Cardiac muscle cell (in vitro differentiated cells and primary cell): ENCODE measurements at regions not wholly inside any gene's neighbourhood (a gene's known extent, or its start where the extent isn't known, plus 50 kb on each side); places are given as distances from the start of the nearest gene placed in this dataset.
"Not testable (repeated sequence)": the region's sequence is repeated elsewhere in the genome, so short reads cannot be mapped to it uniquely, and the experiment has no call there.

Experiments
- DNase-seq, 2 donors: peaks; one replicate each; pipeline versions ENCODE4 v3.0.0 to v3.0.0-alpha.2; 2010 to 2017; ENCODE audit warnings: low read depth in 1 of 2, low spot score in 1 of 2
- H3K27ac ChIP-seq: fragments of 200-600 bp; sonication (generic); 2 replicates; pipeline ENCODE4 v1.5.1; 2016
- H3K27me3 ChIP-seq: fragments of 200-600 bp; sonication (generic); 2 replicates; pipeline ENCODE4 v1.6.0; 2016; ENCODE audit warnings: control low read depth
- H3K36me3 ChIP-seq: fragments of 200-600 bp; sonication (generic); 2 replicates; pipeline ENCODE4 v1.5.1; 2016; ENCODE audit warnings: control low read depth
- H3K4me1 ChIP-seq: fragments of 200-600 bp; sonication (generic); 2 replicates; pipeline ENCODE4 v1.8.1; 2017; ENCODE audit warnings: low read depth, mild to moderate bottlenecking, mixed run types
- H3K4me3 ChIP-seq: fragments of 200-600 bp; sonication (generic); 2 replicates; pipeline ENCODE4 v1.5.1; 2016; ENCODE audit warnings: mild to moderate bottlenecking
- H3K9me3 ChIP-seq: fragments of 200-600 bp; sonication (generic); 2 replicates; pipeline ENCODE4 v1.5.1; 2017; ENCODE audit warnings: low read depth, mild to moderate bottlenecking, control low read depth
- TF ChIP-seq, protein P1 (sequence below): IDR thresholded peaks from 2 replicates; pipeline ENCODE4 v1.5.1; 2012; ENCODE audit warnings: low read depth, mild to moderate bottlenecking, low read length

DNA sequence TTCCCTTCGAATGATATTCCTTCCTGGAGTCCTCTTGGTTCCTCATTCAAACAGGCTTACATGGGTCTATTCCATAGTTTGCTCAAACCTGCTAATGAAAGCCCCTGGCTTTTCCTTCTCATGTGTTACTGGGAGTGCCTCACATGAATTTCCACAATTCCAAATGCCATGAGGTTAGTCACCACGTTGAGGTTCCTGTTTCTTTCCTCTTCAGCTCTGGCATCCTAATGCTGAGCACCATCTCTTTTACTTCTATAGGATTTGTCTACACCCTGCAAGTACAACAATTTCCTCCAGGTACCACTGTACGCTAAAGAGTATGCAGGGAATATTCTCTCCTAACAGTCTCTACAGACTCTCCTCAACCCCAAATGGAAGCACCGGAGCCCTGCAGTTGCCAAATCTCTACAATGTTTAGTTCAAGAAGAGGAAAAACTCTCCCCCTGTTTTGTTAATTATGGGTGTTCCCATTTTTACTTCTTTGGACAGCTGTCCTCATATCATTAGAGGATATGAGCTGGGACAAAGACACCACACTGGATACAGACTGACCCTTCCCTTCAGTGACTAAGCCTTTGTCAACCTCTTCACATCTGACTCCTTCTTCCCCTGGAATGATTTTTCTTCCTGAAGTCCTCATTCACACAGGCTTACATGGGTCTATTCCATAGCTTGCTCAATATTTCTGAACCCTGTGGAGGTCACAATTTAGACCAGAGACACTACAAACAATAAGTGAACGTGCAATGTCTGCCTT is 145.8 kb upstream of the BET1 start:
- no peaks in the 10 kb centered on the region for H3K27me3 ChIP-seq
- peaks cover 10% of the 10 kb centered on the region for H3K4me1 ChIP-seq
- H3K9me3 ChIP-seq = no peaks in the 10 kb centered on the region
- no peak overlapping the region for H3K27ac ChIP-seq
- no peaks in the 10 kb centered on the region for H3K36me3 ChIP-seq
- no peak for DNase-seq
- TF ChIP-seq, protein P1, sequence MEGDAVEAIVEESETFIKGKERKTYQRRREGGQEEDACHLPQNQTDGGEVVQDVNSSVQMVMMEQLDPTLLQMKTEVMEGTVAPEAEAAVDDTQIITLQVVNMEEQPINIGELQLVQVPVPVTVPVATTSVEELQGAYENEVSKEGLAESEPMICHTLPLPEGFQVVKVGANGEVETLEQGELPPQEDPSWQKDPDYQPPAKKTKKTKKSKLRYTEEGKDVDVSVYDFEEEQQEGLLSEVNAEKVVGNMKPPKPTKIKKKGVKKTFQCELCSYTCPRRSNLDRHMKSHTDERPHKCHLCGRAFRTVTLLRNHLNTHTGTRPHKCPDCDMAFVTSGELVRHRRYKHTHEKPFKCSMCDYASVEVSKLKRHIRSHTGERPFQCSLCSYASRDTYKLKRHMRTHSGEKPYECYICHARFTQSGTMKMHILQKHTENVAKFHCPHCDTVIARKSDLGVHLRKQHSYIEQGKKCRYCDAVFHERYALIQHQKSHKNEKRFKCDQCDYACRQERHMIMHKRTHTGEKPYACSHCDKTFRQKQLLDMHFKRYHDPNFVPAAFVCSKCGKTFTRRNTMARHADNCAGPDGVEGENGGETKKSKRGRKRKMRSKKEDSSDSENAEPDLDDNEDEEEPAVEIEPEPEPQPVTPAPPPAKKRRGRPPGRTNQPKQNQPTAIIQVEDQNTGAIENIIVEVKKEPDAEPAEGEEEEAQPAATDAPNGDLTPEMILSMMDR = no peak
- H3K4me3 ChIP-seq = no peak overlapping the region

DNA sequence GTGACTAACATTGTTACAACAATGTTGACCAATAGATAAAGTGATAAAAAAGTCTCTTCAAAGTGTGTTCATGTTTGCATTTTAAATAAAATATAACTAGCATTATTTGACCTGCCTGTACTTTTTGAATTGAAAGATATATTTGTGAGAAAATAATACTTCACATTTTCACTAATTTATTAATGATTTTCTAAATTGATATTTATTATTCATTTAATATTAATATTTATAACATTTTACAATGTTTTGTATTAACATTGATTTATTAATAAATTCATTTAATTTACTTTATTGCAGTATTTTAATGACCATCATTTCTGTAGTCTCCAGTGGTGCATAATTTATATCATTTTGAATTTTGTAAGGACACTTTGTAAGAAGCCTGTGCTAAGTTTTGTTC is 150.0 kb upstream of the BET1 start:
- H3K4me3 ChIP-seq = no peak overlapping the region
- H3K27ac ChIP-seq = no peak overlapping the region
- H3K4me1 ChIP-seq = peaks cover 12% of the 10 kb centered on the region
- no peak for DNase-seq
- no peaks in the 10 kb centered on the region for H3K27me3 ChIP-seq
- TF ChIP-seq, protein P1 = no peak
- no peaks in the 10 kb centered on the region for H3K36me3 ChIP-seq
- no peaks in the 10 kb centered on the region for H3K9me3 ChIP-seq

DNA sequence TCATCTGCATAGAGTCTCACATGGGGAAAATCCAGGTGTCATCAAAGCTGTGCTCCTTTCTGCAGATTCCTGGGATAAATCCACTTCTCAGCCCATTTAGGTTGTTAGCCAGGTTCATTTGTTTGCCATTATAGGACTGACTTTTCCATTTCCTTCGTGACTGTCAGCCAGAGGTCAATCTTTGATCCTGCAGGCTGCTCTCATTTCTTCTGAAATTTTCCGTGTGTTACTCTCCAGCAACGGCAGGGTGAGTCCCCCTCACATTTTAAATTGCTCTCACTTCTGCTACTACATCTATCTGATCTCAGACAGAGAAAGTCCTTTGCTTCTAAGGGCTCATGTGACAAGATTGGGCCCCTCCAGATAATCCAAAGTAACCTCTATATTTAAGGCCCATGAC is 150.7 kb upstream of the BET1 start:
- Histone ChIP-seq H3K27ac (no peak overlapping the region), H3K9me3 (no peaks in the 10 kb centered on the region), H3K4me3 (no peak overlapping the region), H3K27me3 (no peaks in the 10 kb centered on the region), H3K4me1 (peaks cover 12% of the 10 kb centered on the region), H3K36me3 (no peaks in the 10 kb centered on the region)
- TF ChIP-seq, protein P1 = no peak
- peak in 1 of 2 donors; percentile 34 for DNase-seq

DNA sequence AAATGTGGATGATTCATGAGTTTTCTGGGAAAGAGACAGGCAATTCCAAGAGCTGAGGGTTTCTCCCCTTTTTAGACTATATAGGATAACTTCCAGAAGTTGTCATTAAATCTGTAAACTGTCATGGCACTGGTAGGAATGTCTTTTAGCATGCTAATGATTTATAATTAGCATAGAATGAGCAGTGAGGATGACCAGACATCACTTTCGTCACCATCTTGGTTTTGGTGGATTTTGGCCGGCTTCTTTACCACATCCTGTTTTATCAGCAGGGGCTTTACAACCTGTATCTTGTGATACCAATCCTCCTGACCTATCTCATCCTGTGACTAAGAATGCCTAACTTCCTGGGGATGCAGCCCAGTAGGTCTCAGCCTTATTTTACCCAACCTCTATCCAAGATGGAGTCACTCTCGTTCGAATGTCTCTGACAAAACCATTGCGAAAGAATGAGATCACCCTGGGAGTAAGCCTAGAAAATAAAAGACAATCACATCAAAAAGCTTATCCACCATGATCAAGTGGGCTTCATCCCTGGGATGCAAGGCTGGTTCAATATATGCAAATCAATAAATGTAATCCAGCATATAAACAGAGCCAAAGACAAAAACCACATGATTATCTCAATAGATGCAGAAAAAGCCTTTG is 153.6 kb upstream of the BET1 start:
- not testable (repeated sequence) for H3K27ac ChIP-seq, H3K36me3 ChIP-seq, H3K4me3 ChIP-seq, H3K4me1 ChIP-seq, H3K27me3 ChIP-seq, H3K9me3 ChIP-seq
- DNase-seq = peak in 1 of 2 donors; percentile 49

DNA sequence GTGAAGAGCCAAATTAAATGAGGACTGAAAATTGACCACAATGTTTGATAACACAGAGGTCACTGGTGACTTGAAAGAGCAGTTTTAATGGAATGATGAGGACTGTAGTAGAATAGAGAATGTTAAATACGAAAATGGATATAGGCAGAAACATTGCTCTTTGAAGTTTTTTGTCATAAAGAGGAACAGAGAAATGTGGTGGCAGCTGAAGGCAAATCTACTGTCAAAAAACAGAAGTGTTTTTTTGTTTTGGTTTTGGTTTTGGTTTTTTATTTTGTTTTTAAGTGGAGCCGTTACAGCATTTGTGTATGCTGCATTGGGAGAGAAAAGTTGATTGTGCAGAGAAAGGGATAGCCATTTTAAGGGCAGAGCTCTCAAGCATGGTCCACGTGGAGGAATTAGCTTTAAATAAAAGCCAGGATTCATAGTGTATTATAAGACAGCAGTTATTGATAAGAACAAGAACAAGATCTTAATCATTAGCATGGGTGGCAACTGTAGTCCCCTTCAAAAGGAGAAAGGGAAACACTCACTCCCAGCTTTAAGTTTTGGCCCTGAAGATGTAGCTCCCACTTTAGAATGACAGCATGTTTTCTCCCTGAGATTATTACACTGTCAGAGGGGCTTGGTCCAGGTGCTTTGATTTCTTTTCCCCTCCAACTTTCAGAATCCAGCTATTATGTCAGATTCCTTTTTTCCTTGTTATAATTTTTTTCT is 156.7 kb upstream of the BET1 start:
- H3K27me3 ChIP-seq = no peaks in the 10 kb centered on the region
- no peak overlapping the region for H3K4me3 ChIP-seq
- no peak overlapping the region for H3K27ac ChIP-seq
- H3K4me1 ChIP-seq = no peaks in the 10 kb centered on the region
- H3K36me3 ChIP-seq = no peaks in the 10 kb centered on the region
- no peak for DNase-seq
- TF ChIP-seq, protein P1 = no peak
- H3K9me3 ChIP-seq = no peaks in the 10 kb centered on the region

DNA sequence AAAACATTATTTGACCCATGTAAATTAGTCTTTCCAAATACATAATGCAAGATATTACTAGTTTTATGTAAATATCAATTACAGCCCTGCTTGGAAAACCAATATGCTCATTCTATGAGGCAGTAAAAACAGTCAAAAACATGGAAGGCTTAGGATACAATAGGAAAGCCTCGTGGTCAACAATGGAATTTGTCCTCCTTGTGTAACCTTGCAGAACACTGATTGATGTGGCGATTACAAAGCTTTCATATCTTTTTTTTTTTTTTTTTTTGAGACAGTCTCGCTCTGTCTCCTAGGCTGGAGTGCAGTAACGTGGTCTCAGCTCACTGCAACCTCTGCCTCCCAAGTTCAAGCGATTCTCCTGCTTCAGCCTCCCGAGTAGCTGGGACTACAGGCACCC is 157.3 kb upstream of the BET1 start:
- Histone ChIP-seq H3K27ac (no peak overlapping the region), H3K4me3 (no peak overlapping the region), H3K27me3 (no peaks in the 10 kb centered on the region), H3K4me1 (no peaks in the 10 kb centered on the region), H3K9me3 (no peaks in the 10 kb centered on the region), H3K36me3 (no peaks in the 10 kb centered on the region)
- no peak for DNase-seq
- TF ChIP-seq, protein P1 = no peak
